ENCODE measurements at regions not wholly inside any gene's neighbourhood (a gene's known extent, or its start where the extent isn't known, plus 50 kb on each side); places are given as distances from the start of the nearest gene placed in this dataset.
A peak's percentile ranks its signal among the peaks of the same experiment; 100 is the strongest.

- H3K4me3 Mint-ChIP-seq (ENCODE audit: unreplicated experiment): no peak overlapping the region
- H3K4me1 Mint-ChIP-seq (ENCODE audit: low read depth, unreplicated experiment): no peaks in the 10 kb centered on the region
- H3K27ac Mint-ChIP-seq (ENCODE audit: unreplicated experiment): no peak overlapping the region
- H3K36me3 ChIP-seq (ENCODE audit: insufficient read depth, low read length): no peaks in the 10 kb centered on the region
- no peak for FAIRE-seq
- no peak for TF ChIP-seq EZH2 (IDR thresholded peaks at IDR 0.05; ENCODE audit: insufficient read depth, low read length)
- TF ChIP-seq CTCF (IDR thresholded peaks at IDR 0.05; ENCODE audit: insufficient read depth, low read depth, low read length): no peak
- no peak overlapping the region for H3K4me2 ChIP-seq (ENCODE audit: low read length)
- H4K20me1 ChIP-seq (ENCODE audit: insufficient read depth, low read length): no peaks in the 10 kb centered on the region
- H3K9me3 Mint-ChIP-seq (ENCODE audit: unreplicated experiment): no peaks in the 10 kb centered on the region
- H3K27me3 Mint-ChIP-seq (ENCODE audit: low read depth, unreplicated experiment): no peaks in the 10 kb centered on the region
- no peak for DNase-seq (ENCODE audit: low read depth)
- no peaks in the 10 kb centered on the region for H3K4me1 ChIP-seq (ENCODE audit: insufficient read depth, low read length)
- no peak overlapping the region for H2AFZ ChIP-seq (ENCODE audit: low read depth, low read length)
- no peaks in the 10 kb centered on the region for H3K79me2 ChIP-seq (ENCODE audit: insufficient read depth, low read length)
- H3K27me3 ChIP-seq (ENCODE audit: insufficient read depth, low read length): no peaks in the 10 kb centered on the region
- no peak overlapping the region for H3K27ac ChIP-seq (ENCODE audit: low read depth, low read length)
- H3K4me3 ChIP-seq (ENCODE audit: insufficient read depth, low read depth, low read length): no peak overlapping the region
- no peak overlapping the region for H3K9ac ChIP-seq (ENCODE audit: low read length)
- no peaks in the 10 kb centered on the region for H3K9me3 ChIP-seq (ENCODE audit: insufficient read depth, low read depth, low read length)
- H3K36me3 Mint-ChIP-seq (ENCODE audit: low read depth, unreplicated experiment): no peaks in the 10 kb centered on the region
Measured at GRCh38 chr3:146757759-146758158, 152.6 kb upstream of the PLSCR5 start.

- H4K20me1 ChIP-seq (ENCODE audit: insufficient read depth, low read length): no peaks in the 10 kb centered on the region
- Mint-ChIP-seq H3K27ac (ENCODE audit: unreplicated experiment) (peak overlapping the region; percentile 50), H3K9me3 (ENCODE audit: unreplicated experiment) (no peaks in the 10 kb centered on the region), H3K4me3 (ENCODE audit: unreplicated experiment) (no peak overlapping the region), H3K4me1 (ENCODE audit: low read depth, unreplicated experiment) (peaks cover 13% of the 10 kb centered on the region), H3K27me3 (ENCODE audit: low read depth, unreplicated experiment) (no peaks in the 10 kb centered on the region), H3K36me3 (ENCODE audit: low read depth, unreplicated experiment) (no peaks in the 10 kb centered on the region)
- H2AFZ ChIP-seq (ENCODE audit: low read depth, low read length): no peak overlapping the region
- peak; percentile 58 for FAIRE-seq
- peak overlapping the region; percentile 8 for H3K4me2 ChIP-seq (ENCODE audit: low read length)
- H3K27me3 ChIP-seq (ENCODE audit: insufficient read depth, low read length): no peaks in the 10 kb centered on the region
- H3K9me3 ChIP-seq (ENCODE audit: insufficient read depth, low read depth, low read length): no peaks in the 10 kb centered on the region
- H3K4me3 ChIP-seq (ENCODE audit: insufficient read depth, low read depth, low read length): no peak overlapping the region
- peaks cover 13% of the 10 kb centered on the region for H3K4me1 ChIP-seq (ENCODE audit: insufficient read depth, low read length)
- no peak overlapping the region for H3K27ac ChIP-seq (ENCODE audit: low read depth, low read length)
- DNase-seq (ENCODE audit: low read depth): peak; percentile 52
- no peaks in the 10 kb centered on the region for H3K79me2 ChIP-seq (ENCODE audit: insufficient read depth, low read length)
- no peak overlapping the region for H3K9ac ChIP-seq (ENCODE audit: low read length)
- no peaks in the 10 kb centered on the region for H3K36me3 ChIP-seq (ENCODE audit: insufficient read depth, low read length)
- TF ChIP-seq CTCF (IDR thresholded peaks at IDR 0.05; ENCODE audit: insufficient read depth, low read depth, low read length) (no peak), EZH2 (IDR thresholded peaks at IDR 0.05; ENCODE audit: insufficient read depth, low read length) (no peak)
Measured at GRCh38 chr3:146750196-146750595, 145.1 kb upstream of the PLSCR5 start.

GRCh38 chr3:146747928-146748327 is 142.8 kb upstream of the PLSCR5 start:
- H3K36me3 ChIP-seq (ENCODE audit: insufficient read depth, low read length): no peaks in the 10 kb centered on the region
- H3K4me2 ChIP-seq (ENCODE audit: low read length): peak overlapping the region; percentile 17
- peaks cover 13% of the 10 kb centered on the region for H3K4me1 Mint-ChIP-seq (ENCODE audit: low read depth, unreplicated experiment)
- no peaks in the 10 kb centered on the region for H3K27me3 ChIP-seq (ENCODE audit: insufficient read depth, low read length)
- FAIRE-seq (peak; percentile 93), DNase-seq (ENCODE audit: low read depth) (peak; percentile 16)
- no peak overlapping the region for H3K4me3 Mint-ChIP-seq (ENCODE audit: unreplicated experiment)
- peak; percentile 26 for TF ChIP-seq CTCF (IDR thresholded peaks at IDR 0.05; ENCODE audit: insufficient read depth, low read depth, low read length)
- no peak for TF ChIP-seq EZH2 (IDR thresholded peaks at IDR 0.05; ENCODE audit: insufficient read depth, low read length)
- no peaks in the 10 kb centered on the region for H3K79me2 ChIP-seq (ENCODE audit: insufficient read depth, low read length)
- peak overlapping the region; percentile 30 for H3K9ac ChIP-seq (ENCODE audit: low read length)
- no peak overlapping the region for H3K27ac Mint-ChIP-seq (ENCODE audit: unreplicated experiment)
- H4K20me1 ChIP-seq (ENCODE audit: insufficient read depth, low read length): no peaks in the 10 kb centered on the region
- H3K4me1 ChIP-seq (ENCODE audit: insufficient read depth, low read length): peaks cover 13% of the 10 kb centered on the region
- H3K9me3 Mint-ChIP-seq (ENCODE audit: unreplicated experiment): no peaks in the 10 kb centered on the region
- no peaks in the 10 kb centered on the region for H3K27me3 Mint-ChIP-seq (ENCODE audit: low read depth, unreplicated experiment)
- no peak overlapping the region for H3K4me3 ChIP-seq (ENCODE audit: insufficient read depth, low read depth, low read length)
- H2AFZ ChIP-seq (ENCODE audit: low read depth, low read length): peak overlapping the region; percentile 37
- no peaks in the 10 kb centered on the region for H3K9me3 ChIP-seq (ENCODE audit: insufficient read depth, low read depth, low read length)
- H3K36me3 Mint-ChIP-seq (ENCODE audit: low read depth, unreplicated experiment): no peaks in the 10 kb centered on the region
- H3K27ac ChIP-seq (ENCODE audit: low read depth, low read length): peak overlapping the region; percentile 6
